LoVo (cell line): ENCODE measurements at regions not wholly inside any gene's neighbourhood (a gene's known extent, or its start where the extent isn't known, plus 50 kb on each side); places are given as distances from the start of the nearest gene placed in this dataset.
A peak's percentile ranks its signal among the peaks of the same experiment; 100 is the strongest.
"Not testable (repeated sequence)": the region's sequence is repeated elsewhere in the genome, so short reads cannot be mapped to it uniquely, and the experiment has no call there.

ENCODE experiments used
- DNase-seq: peaks from one replicate; pipeline ENCODE4 v3.0.0-alpha.2; 2016; ENCODE audit warnings: low spot score

DNA sequence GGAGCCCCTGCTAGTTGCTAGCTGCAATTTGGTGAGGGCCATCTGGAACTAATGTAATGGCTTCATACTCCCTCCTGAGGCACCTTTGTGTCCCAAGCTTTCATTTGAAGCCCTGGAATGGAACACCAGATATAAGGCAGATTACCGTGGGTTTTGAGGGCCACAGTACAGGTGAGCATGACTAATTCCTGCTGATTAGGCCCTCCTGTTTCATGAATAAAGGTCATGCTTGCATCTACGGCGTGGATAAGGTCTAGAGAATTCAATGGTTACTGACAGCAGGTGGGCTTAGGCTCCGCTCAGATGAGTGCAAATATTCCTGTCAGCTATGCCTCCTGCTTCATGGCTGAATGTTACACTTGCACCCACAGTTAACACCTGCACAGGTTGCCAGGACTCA, 495.4 kb downstream of the NAP1L3 start:
- no peak for DNase-seq

DNA sequence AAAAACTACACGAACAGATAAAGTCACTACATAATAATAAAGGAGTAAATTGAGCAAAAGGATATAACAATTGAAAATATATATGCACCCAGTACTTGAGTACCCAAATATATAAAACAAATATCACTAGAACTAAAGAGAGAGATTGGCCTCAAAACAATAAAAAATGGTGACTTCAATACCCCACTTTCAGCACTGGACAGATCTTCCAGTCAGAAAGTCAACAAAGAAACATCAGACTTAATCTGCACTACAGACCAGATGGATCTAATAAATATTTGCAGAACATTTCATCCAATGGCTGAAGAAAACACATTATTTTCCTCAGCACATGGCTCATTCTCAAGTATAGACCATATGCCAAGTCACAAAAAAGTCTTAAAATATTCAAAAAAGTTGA, 503.6 kb downstream of the NAP1L3 start:
- no peak for DNase-seq

DNA sequence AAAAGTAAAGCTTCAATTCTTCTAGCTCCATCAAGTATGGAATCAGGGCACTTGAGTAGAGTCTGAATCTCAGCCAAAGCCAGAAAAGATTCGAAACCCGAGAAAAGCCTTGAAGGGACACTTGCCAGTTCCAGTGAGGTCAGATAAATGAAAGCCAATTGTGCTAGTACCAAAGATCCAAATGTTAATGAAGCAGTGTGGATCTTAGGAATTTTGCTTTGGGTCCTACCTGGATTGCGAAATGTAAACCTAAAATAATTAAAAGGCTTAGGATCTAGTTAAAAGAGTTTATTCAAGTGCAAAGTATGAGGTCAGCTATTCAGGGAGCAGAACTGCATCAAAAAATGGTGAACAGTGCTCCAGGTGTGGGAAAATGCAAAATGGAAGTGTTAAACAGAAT, 552.6 kb downstream of the NAP1L3 start:
- no peak for DNase-seq

DNA sequence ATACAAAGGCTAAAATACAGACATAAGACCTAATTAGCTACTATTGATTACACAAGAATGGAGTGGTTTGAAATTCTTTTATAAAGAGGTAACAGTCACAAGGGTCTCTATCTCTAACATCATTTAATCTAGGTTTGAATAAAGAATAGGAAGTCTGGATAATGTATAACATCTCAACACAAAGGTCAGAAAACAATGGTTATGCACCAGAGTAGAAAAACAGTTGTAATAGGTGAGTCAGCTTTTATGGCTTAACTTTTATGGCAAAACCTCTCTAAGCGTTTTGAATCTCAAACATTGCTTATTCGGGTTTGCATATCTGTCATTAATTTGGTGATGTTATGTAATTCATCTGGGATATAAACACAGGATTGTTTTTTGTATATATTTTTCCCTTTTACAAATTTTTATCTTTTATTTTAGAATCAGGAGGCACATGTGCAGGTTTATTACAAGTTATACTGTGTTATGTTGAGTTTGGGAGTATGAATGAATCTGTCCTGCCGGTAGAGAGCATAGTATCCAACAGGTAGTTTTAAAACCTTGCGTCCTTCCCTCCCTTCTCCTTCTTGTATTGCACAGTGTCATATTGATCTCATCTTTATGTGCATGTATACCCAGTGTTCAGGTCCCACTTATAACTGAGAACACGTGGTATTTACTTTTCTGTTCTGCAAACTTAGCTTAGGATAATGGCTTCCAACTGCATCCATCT, 569.9 kb downstream of the NAP1L3 start:
- peak; percentile 11 for DNase-seq

DNA sequence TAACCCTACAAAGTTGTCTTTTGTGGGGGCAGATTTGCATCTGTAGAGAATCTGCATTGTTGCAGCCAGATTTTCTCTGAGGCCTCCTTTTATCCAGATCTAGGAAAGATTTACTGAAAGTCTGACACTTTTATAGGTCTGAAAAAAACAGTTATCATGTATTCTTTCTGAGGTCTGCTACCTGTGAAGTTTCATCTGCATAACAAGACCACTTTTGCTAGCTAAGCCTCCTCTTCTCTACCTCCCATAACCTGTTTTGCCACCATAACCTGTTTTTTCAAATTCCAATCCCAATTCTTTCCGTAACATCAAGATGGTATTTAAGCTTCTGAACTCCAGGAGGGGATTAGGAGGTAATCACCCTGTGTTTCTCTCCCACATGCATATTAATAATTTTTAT, 577.8 kb downstream of the NAP1L3 start:
- not testable (repeated sequence) for DNase-seq

DNA sequence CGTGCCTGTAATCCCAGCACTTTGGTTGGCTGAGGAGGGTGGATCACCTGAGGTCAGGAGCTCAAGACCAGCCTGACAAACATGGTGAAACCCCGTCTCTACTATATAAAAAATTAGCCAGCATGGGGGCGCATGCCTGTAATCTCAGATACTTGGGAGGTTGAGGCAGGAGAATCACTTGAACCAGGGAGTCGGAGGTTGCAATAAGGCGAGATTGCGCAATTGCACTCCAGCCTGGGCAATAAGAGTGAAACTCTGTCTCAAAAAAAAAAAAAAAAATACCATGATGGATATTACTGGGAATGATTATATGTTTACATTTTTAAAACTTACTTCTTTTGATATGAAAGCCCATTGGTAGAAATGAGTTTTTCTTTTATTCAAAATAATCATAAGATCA, 594.5 kb downstream of the NAP1L3 start:
- DNase-seq = not testable (repeated sequence)

DNA sequence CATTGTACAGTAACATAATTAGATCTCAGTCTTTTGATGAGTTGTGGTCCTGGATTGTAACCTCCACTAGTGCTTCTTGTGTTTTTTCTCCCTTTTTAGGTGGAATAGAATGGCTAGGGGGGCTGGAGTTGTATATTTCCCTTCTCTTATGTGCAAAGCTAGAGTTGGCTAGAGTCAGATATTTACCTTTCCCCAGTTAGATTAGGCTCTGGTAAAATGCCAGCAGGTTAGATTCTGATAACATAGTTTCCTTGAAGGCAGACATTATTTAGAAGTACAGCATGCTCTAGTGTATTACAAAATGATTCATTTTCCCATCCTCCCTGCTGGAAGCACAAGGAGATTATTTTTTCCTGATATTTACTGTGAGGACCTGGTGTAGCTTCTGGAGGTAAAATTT, 618.1 kb downstream of the NAP1L3 start:
- not testable (repeated sequence) for DNase-seq

DNA sequence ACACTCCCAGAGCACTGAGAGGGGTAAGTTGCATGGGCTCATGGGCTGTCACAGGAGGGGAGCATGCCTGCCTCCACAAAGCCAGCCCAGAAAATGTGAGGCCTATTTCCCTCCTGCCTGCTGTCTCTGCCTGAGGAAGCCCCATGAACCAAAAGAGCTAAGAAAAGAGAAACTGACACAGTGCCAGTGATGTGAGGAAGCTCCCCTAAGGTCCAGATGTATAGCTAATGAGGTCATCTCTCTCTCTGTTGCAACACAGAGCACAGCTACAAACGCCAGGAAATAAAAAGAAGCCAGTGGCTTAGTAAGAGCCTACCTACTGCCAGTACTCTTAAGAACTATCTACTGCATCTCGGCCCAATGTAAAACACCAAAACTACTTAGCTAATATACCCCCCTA, 653.5 kb downstream of the NAP1L3 start:
- DNase-seq = not testable (repeated sequence)

DNA sequence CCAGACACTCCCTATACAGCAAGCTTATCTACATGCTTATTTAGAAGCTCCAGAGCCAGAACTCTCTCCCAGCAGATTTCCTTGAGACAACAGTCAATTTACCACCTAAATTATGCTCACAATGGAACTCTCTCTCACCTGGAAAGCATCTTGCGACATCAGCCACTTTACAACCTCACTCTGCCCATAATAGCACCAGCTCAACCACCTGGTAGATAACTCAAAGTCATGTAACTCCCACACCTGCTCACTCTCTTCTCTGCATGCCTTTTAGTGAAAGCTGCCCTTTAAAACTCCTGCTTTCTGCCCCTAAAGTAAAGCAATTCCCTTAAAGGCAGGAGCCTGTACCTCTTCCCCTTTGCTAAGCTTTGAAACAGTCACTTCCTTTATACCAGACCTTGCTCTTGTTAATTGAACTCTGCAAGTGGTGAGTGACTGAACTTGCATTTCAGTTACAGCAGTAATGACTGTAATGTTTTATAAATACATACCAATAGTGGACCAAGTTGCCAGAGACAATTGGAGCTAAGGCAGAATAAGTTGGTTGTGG, 658.8 kb downstream of the NAP1L3 start:
- not testable (repeated sequence) for DNase-seq
